ENCODE measurements at regions not wholly inside any gene's neighbourhood (a gene's known extent, or its start where the extent isn't known, plus 50 kb on each side); places are given as distances from the start of the nearest gene placed in this dataset.
"Not testable (repeated sequence)": the region's sequence is repeated elsewhere in the genome, so short reads cannot be mapped to it uniquely, and the experiment has no call there.

DNA sequence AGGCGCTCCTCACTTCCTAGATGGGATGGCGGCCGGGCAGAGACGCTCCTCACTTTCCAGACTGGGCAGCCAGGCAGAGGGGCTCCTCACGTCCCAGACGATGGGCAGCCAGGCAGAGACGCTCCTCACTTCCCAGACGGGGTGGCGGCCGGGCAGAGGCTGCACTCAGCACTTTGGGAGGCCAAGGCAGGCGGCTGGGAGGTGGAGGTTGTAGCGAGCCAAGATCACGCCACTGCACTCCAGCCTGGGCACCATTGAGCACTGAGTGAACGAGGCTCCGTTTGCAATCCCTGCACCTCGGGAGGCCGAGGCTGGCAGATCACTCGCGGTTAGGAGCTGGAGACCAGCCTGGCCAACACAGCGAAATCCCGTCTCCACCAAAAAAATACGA, 72.0 kb upstream of the LRPPRC start:
- not testable (repeated sequence) for H3K4me1 Mint-ChIP-seq; H3K4me3 Mint-ChIP-seq; H3K36me3 Mint-ChIP-seq; H3K9me3 Mint-ChIP-seq; ATAC-seq (ENCODE audit: low read depth); H3K27me3 Mint-ChIP-seq; H3K27ac Mint-ChIP-seq; DNase-seq (ENCODE audit: low spot score in 2 of 2)

DNA sequence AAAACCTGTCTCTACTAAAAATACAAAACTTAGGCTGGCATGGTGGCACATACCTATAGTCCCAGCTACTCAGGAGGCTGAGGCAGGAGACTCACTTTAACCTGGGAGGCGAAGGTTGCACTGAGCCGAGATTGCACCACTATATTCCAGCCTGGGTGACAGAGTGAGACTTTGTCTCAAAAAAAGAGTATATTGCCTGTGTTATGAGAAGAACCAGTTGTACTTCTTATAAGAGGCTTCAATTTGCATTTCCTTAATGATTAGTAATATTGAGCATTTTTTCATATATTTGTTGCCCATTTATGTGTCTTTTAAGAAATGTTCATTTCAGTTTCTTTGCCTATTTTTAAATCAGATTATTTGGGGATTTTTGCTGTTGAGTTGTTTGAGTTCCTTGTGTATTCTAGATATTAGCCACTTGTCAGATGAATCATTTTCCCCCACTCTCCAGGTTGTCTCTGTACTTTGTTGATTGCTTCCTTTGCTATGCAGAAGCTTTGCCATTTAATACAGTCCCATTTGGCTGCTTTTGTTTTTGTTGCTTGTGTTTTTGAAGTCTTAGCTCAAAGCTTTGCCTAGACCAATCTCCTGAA, 75.8 kb upstream of the LRPPRC start:
- no peak for DNase-seq (ENCODE audit: low spot score in 2 of 2)
- peaks cover 3% of the 10 kb centered on the region for H3K9me3 Mint-ChIP-seq
- H3K4me3 Mint-ChIP-seq, result no peak overlapping the region
- no peak for ATAC-seq (ENCODE audit: low read depth)
- no peaks in the 10 kb centered on the region for H3K36me3 Mint-ChIP-seq
- no peaks in the 10 kb centered on the region for H3K4me1 Mint-ChIP-seq
- peaks cover 3% of the 10 kb centered on the region for H3K27me3 Mint-ChIP-seq
- H3K27ac Mint-ChIP-seq, result no peak overlapping the region

DNA sequence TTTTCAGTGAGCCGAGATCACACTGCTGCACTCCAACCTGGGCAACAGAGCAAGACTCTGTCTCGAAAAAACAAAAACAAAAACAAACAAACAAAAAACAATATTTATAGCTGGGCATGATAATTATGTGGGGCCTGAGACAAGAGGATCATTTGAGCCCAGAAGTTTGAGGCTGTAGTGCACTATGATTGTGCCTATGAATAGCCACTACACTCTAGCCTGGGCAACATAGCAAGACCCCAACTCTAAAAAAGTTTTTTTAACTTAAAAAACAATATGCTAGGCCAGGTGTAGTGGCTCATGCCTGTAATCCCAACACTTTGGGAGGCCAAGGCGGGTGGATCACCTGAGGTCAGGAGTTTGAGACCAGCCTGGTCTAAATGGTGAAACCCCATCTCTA, 77.9 kb upstream of the LRPPRC start:
- H3K4me3 Mint-ChIP-seq; H3K9me3 Mint-ChIP-seq; DNase-seq (ENCODE audit: low spot score in 2 of 2); H3K4me1 Mint-ChIP-seq; H3K27ac Mint-ChIP-seq; ATAC-seq (ENCODE audit: low read depth); H3K27me3 Mint-ChIP-seq; H3K36me3 Mint-ChIP-seq: not testable (repeated sequence)

DNA sequence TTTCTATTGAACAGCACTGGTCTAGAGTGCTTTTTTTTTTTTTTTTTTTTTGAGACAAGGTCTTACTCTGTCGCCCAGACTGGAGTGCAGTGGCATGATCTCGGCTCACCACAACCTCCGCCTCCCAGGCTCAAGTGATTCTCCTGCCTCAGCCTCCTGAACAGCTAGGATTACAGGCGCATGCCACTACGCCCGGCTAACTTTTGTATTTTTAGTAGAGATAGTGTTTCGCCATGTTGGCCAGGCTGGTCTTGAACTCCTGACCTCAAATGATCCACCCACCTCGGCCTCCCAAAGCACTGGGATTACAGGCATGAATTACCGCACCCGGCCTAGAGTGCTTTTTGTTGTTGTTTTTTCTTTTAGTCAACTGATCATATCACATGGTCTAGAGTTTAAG, 79.0 kb upstream of the LRPPRC start:
- H3K4me3 Mint-ChIP-seq; H3K4me1 Mint-ChIP-seq; DNase-seq (ENCODE audit: low spot score in 2 of 2); ATAC-seq (ENCODE audit: low read depth); H3K36me3 Mint-ChIP-seq; H3K27me3 Mint-ChIP-seq; H3K9me3 Mint-ChIP-seq; H3K27ac Mint-ChIP-seq: not testable (repeated sequence)

DNA sequence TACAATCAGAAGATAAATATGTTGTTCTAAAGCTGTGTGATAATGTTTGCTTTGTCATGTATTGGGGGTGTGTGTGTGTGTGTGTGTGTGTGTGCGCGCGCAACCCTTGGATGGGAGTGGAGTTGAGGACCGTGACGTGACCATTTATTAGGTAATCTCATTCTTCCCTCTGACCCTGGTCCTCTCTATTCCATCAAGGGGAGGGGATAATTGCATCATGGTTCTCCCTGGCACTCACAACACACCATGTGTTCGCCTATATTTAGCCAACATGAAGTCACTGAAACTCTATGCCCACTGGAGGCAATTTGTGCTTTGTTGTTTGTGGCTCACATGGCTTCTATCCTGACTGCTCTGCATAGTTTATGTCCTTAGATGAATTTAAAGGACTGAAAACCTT, 79.8 kb upstream of the LRPPRC start:
- H3K4me1 Mint-ChIP-seq, result no peaks in the 10 kb centered on the region
- no peak overlapping the region for H3K27ac Mint-ChIP-seq
- H3K4me3 Mint-ChIP-seq, result no peak overlapping the region
- peaks cover 1% of the 10 kb centered on the region for H3K27me3 Mint-ChIP-seq
- DNase-seq (ENCODE audit: low spot score in 2 of 2) (no peak), ATAC-seq (ENCODE audit: low read depth) (no peak)
- no peaks in the 10 kb centered on the region for H3K36me3 Mint-ChIP-seq
- H3K9me3 Mint-ChIP-seq, result no peaks in the 10 kb centered on the region

DNA sequence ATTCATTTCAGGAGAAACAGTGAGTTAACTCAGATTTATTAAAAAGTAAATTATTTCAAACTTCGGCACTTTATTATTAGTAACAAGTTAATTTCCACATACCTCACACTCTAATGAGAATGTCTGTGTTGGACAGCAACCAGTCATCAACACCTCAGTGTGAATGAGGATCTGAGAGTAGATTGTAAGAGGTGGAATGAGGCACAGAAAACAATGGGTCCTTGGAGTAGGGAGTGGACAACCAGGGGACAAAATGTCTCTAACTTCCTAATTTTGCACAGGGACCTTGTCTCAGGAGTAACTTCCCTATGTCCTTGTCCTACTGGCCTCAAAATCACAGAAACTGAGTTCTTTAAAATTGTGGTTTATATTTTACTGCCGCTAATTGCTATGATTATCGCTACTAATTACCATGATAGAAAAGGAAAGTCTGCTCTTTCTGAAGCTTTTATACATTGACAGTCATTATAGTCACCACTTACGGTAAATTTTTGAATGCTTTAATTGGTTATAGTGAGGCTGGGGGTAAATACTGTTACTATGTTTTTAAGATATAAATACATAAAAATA, 82.2 kb upstream of the LRPPRC start:
- ATAC-seq (ENCODE audit: low read depth) (no peak), DNase-seq (ENCODE audit: low spot score in 2 of 2) (no peak)
- no peaks in the 10 kb centered on the region for H3K36me3 Mint-ChIP-seq
- H3K9me3 Mint-ChIP-seq, result no peaks in the 10 kb centered on the region
- H3K27me3 Mint-ChIP-seq, result no peaks in the 10 kb centered on the region
- H3K27ac Mint-ChIP-seq, result no peak overlapping the region
- peaks cover 8% of the 10 kb centered on the region for H3K4me1 Mint-ChIP-seq
- no peak overlapping the region for H3K4me3 Mint-ChIP-seq

DNA sequence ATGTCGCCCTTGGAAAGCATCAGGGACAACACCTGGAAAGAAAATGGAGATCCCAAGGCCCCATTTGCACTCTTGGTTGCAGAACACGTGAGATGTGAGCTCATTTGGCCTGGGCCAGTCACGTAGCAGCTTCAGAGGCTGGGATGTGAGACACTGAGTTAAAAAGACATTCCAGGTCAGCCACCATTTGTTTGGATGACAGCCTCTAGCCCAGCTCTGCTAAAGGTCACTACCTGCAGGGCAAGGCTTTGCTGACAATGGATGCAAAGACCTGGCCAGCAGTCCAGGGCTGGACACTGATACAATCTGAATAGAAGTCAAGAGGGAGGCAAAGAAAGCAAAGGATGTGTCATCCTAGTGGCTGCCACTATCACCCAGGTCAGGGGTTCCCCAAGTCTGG, 83.9 kb upstream of the LRPPRC start:
- no peaks in the 10 kb centered on the region for H3K9me3 Mint-ChIP-seq
- no peaks in the 10 kb centered on the region for H3K36me3 Mint-ChIP-seq
- H3K4me1 Mint-ChIP-seq, result peaks cover 8% of the 10 kb centered on the region
- H3K27me3 Mint-ChIP-seq, result no peaks in the 10 kb centered on the region
- DNase-seq (ENCODE audit: low spot score in 2 of 2) (no peak), ATAC-seq (ENCODE audit: low read depth) (no peak)
- no peak overlapping the region for H3K4me3 Mint-ChIP-seq
- H3K27ac Mint-ChIP-seq, result no peak overlapping the region

DNA sequence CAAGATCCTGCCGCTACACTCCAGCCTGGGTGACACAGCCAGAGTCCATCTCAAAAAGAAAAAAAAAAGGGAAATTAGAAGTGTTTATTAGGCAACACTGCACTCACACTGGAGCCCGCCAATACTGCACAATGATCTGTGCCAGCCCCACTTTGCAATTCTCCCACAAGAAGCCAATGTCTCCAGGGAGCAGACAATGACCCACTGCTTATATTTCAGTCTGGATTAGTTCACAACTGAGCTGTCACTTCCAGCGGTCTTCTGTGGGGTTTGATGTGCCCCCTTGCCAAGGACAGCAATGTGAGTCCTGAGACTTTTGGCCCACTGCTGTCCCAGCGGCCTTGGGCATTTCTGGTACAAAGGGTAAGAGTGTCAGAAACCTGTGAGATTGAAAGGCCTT, 85.6 kb upstream of the PPM1B start:
- Mint-ChIP-seq H3K27me3 (no peaks in the 10 kb centered on the region), H3K4me1 (peaks cover 13% of the 10 kb centered on the region), H3K36me3 (no peaks in the 10 kb centered on the region), H3K9me3 (no peaks in the 10 kb centered on the region), H3K27ac (no peak overlapping the region), H3K4me3 (no peak overlapping the region)
- ATAC-seq (ENCODE audit: low read depth), result no peak
- no peak for DNase-seq (ENCODE audit: low spot score in 2 of 2)

DNA sequence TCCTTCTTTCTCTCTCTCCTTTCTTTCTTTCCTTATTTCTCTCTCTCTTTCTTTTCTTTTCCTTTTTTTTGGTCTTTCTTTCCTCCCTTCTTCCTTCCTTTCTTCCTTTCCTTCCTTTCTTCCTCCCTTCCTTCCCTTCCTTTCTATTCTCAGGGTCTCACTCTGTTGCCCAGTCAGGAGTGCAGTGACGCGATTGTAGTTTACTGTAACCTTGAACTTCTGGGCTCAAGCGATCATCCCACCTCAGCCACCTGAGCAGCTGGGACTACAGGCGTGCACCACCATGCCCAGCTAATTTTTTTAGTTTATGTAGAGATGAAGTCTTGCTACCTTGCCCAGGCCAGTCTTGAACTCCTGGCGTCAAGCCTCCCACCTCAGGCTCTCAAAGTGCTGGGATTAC, 83.8 kb upstream of the PPM1B start:
- Mint-ChIP-seq H3K4me1 (peaks cover 13% of the 10 kb centered on the region), H3K27me3 (no peaks in the 10 kb centered on the region), H3K4me3 (no peak overlapping the region), H3K9me3 (no peaks in the 10 kb centered on the region), H3K36me3 (no peaks in the 10 kb centered on the region), H3K27ac (no peak overlapping the region)
- no peak for ATAC-seq (ENCODE audit: low read depth)
- DNase-seq (ENCODE audit: low spot score in 2 of 2), result no peak

DNA sequence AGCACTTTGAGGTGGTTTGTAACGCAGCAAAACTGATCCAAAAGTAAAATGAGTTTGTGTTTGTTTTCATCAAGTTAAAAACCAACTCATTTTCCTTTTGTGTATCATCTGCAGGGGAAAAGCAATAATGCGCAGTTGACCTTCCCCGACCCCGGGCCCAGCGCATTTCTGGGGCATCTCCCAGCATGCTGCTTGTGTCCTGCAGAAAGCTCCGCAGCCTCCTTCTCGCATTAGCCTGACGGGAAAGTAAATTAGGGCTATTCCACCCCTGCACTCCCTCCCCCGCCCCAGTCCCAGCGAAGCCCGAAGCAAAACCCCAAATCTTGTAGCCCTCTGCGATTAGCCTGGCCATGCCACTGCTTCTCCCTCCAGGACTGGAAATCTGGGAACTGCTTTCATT, 82.0 kb upstream of the PPM1B start:
- DNase-seq (ENCODE audit: low spot score in 2 of 2) (no peak), ATAC-seq (ENCODE audit: low read depth) (no peak)
- no peaks in the 10 kb centered on the region for H3K9me3 Mint-ChIP-seq
- H3K4me1 Mint-ChIP-seq, result peaks cover 14% of the 10 kb centered on the region
- no peak overlapping the region for H3K4me3 Mint-ChIP-seq
- H3K27ac Mint-ChIP-seq, result no peak overlapping the region
- no peaks in the 10 kb centered on the region for H3K36me3 Mint-ChIP-seq
- H3K27me3 Mint-ChIP-seq, result no peaks in the 10 kb centered on the region

DNA sequence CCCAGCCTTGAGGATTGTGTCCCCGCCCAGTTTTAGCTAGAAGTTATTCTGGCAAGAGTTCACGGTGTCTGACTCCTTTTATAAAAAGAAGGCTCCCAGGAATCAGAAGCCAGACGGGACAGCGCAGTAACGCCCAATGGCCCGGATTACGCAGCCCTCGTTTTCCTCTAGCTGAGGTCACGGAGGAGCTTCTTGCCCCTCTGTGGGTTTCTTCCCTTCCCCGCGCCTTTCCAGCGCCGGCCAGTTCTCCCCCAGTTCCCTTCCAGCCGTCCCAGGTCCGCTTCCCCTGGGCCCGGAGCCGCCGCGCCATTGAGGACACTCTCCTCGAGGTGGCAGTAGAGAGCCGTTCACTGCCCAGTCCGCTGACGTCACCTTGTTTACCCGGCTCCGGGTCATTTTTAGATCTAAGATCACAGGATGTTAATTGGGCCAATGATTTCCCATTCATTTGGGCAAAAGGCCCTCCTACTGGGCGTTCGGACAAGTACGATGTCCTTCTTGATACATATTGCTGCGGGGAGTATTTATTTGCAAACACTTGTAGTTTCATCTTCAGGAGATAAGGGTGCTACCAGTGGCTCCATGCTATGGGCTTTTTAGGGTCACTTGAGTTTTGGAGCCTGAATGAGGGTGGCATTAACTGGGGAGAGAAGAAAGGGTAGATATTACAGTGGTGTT, 81.5 kb upstream of the PPM1B start:
- ATAC-seq (ENCODE audit: low read depth) (peak; percentile 87), DNase-seq (ENCODE audit: low spot score in 2 of 2) (peak; percentile 86 to 93)
- Mint-ChIP-seq H3K4me1 (peaks cover 11% of the 10 kb centered on the region), H3K36me3 (no peaks in the 10 kb centered on the region), H3K27me3 (no peaks in the 10 kb centered on the region), H3K27ac (peak overlapping the region; percentile 87), H3K4me3 (peak overlapping the region; percentile 84), H3K9me3 (no peaks in the 10 kb centered on the region)

DNA sequence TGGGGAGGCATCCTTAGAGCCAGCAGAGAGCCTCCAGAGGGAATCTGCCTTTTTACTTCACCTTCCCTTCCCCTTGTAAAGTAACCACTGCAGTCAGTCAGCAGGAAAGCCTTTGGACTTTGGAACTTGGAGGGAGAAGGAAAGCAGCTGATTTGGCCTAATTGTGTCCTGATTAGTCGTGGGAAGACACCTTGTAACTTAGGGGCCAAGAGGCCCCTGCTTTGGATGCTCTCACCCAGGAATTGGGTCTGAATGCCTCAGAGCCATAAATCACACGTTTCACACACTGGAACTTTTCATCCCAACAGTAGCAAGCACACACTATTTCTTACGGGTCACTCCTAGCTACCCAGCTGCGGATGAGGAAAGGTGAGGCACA, 81.0 kb upstream of the PPM1B start:
- Mint-ChIP-seq H3K4me1 (peaks cover 11% of the 10 kb centered on the region), H3K4me3 (peak overlapping the region; percentile 84), H3K36me3 (no peaks in the 10 kb centered on the region), H3K9me3 (no peaks in the 10 kb centered on the region), H3K27me3 (no peaks in the 10 kb centered on the region), H3K27ac (peak overlapping the region; percentile 87)
- DNase-seq (ENCODE audit: low spot score in 2 of 2) (no peak), ATAC-seq (ENCODE audit: low read depth) (no peak)

DNA sequence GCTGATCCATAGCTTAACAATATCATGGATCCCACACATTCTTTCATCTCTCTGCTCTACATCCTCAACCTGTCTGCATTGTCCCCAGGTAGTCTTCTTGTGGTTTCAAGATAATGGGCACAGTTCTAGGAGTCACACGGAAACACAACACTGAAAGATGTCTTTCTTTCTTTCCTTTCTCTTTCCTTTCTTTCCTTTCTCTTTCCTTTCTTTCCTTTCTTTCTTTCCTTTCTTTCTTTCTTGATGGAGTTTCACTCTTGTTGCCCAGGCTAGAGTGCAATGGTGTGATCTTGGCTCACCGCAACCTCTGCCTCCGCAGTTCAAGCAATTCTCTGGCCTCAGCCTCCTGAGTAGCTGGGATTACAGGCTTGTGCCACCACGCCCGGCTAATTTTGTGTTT, 76.2 kb upstream of the PPM1B start:
- not testable (repeated sequence) for H3K4me3 Mint-ChIP-seq; H3K27me3 Mint-ChIP-seq; H3K4me1 Mint-ChIP-seq; DNase-seq (ENCODE audit: low spot score in 2 of 2); H3K36me3 Mint-ChIP-seq; H3K9me3 Mint-ChIP-seq; H3K27ac Mint-ChIP-seq; ATAC-seq (ENCODE audit: low read depth)

DNA sequence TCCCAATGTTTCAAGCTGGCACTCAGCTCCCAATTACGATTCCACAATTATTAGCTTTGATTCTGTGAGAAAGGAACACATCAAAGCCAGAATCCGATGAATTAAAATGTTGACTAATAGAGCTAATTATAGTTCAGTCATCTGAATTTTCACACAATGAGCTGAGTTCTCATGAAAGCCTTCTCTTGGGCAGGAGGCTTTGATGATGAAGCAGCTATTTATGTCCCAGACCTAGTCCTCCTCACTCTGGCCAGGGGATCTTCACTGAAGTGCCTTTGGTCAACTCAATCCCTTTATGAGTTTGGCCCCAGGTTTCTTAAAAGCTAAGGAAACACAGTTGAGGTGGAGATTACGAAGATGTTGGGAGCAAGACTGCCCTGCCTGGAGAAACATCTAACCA, 74.7 kb upstream of the PPM1B start:
- ATAC-seq (ENCODE audit: low read depth) (no peak), DNase-seq (ENCODE audit: low spot score in 2 of 2) (no peak)
- H3K9me3 Mint-ChIP-seq, result no peaks in the 10 kb centered on the region
- H3K36me3 Mint-ChIP-seq, result peaks cover 1% of the 10 kb centered on the region
- no peak overlapping the region for H3K4me3 Mint-ChIP-seq
- no peak overlapping the region for H3K27ac Mint-ChIP-seq
- peaks cover 6% of the 10 kb centered on the region for H3K4me1 Mint-ChIP-seq
- no peaks in the 10 kb centered on the region for H3K27me3 Mint-ChIP-seq

DNA sequence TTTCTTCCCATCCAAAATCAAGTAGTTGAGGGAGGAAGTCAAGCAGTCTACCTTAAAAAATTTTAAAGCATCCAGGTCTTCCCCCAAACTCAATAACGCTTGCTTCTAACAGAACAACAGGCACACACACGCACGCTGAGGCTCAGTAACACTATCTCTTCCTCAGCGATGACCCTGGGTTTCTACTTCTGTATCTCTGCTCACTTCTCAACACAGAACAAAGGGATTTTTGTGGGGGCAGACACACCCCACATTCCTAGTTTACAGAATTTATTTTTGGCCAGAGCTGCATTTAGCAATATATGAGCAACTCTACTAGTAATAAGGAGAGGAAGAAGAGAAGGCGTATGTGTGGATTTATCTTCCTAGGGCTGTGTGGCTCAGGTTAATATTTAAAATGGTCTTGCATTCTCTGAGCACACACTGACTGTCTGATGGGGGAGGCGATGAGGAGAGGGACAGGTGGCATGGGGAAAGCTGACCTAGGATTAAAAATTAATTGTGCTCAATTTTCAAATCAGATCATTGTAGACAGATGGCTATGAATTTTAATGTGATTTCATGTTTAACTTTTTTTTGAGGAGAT, 71.3 kb upstream of the PPM1B start:
- peaks cover 2% of the 10 kb centered on the region for H3K27me3 Mint-ChIP-seq
- ATAC-seq (ENCODE audit: low read depth) (no peak), DNase-seq (ENCODE audit: low spot score in 2 of 2) (no peak)
- H3K4me3 Mint-ChIP-seq, result no peak overlapping the region
- H3K36me3 Mint-ChIP-seq, result peaks cover 1% of the 10 kb centered on the region
- H3K4me1 Mint-ChIP-seq, result peaks cover 3% of the 10 kb centered on the region
- H3K27ac Mint-ChIP-seq, result no peak overlapping the region
- H3K9me3 Mint-ChIP-seq, result no peaks in the 10 kb centered on the region
